PC-3 (cell line): ENCODE measurements at regions not wholly inside any gene's neighbourhood (a gene's known extent, or its start where the extent isn't known, plus 50 kb on each side); places are given as distances from the start of the nearest gene placed in this dataset.

Experiments used
- CTCF ChIP-seq: fragments of 300-600 bp; sonication (generic); conservative IDR thresholded peaks from 2 replicates; pipeline ENCODE4 v1.5.1; 2017; ENCODE audit warnings: antibody characterized with exemption, low read depth, mild to moderate bottlenecking, low read length
- EZH2 ChIP-seq: fragments of 300-600 bp; sonication (generic); IDR thresholded peaks from one replicate; pipeline ENCODE4 v1.6.1; 2017; ENCODE audit warnings: antibody characterized with exemption, mild to moderate bottlenecking, low read length; ENCODE audit not compliant: unreplicated experiment

- no peak for TF ChIP-seq CTCF
- TF ChIP-seq EZH2: no peak
Measured at GRCh38 chr14:97029800-97030199, 232.6 kb downstream of the VRK1 start.
